ENCODE measurements at regions not wholly inside any gene's neighbourhood (a gene's known extent, or its start where the extent isn't known, plus 50 kb on each side); places are given as distances from the start of the nearest gene placed in this dataset.
"Not testable (repeated sequence)": the region's sequence is repeated elsewhere in the genome, so short reads cannot be mapped to it uniquely, and the experiment has no call there.

GRCh38 chr2:20130821-20131645 lies 79.6 kb upstream of the LAPTM4A start:
- no peak for DNase-seq (ENCODE audit: low read depth in 2 of 2)

- no peak for DNase-seq (ENCODE audit: low read depth in 2 of 2)
Observed at GRCh38 chr2:20130160-20130560, 78.7 kb upstream of the LAPTM4A start.

GRCh38 chr2:20129331-20130159 lies 78.1 kb upstream of the LAPTM4A start:
- DNase-seq (ENCODE audit: low read depth in 2 of 2): no peak

GRCh38 chr2:20128506-20129330 lies 77.3 kb upstream of the LAPTM4A start:
- DNase-seq (ENCODE audit: low read depth in 2 of 2): no peak

- DNase-seq (ENCODE audit: low read depth in 2 of 2): no peak
Observed at GRCh38 chr2:20126469-20126868, 75.0 kb upstream of the LAPTM4A start.

- DNase-seq (ENCODE audit: low read depth in 2 of 2): no peak
Observed at GRCh38 chr2:20126040-20126439, 74.6 kb upstream of the LAPTM4A start.

GRCh38 chr2:20125616-20126015 lies 74.2 kb upstream of the LAPTM4A start:
- no peak for DNase-seq (ENCODE audit: low read depth in 2 of 2)

GRCh38 chr2:20125164-20125563 lies 73.7 kb upstream of the LAPTM4A start:
- no peak for DNase-seq (ENCODE audit: low read depth in 2 of 2)

GRCh38 chr2:20123871-20124594 lies 72.6 kb upstream of the LAPTM4A start:
- no peak for DNase-seq (ENCODE audit: low read depth in 2 of 2)

GRCh38 chr2:20122864-20123263 lies 71.4 kb upstream of the LAPTM4A start:
- DNase-seq (ENCODE audit: low read depth in 2 of 2): no peak

GRCh38 chr2:20120569-20121416 lies 69.4 kb upstream of the LAPTM4A start:
- DNase-seq (ENCODE audit: low read depth in 2 of 2): no peak

- DNase-seq (ENCODE audit: low read depth in 2 of 2): no peak
Observed at GRCh38 chr2:20118051-20118450, 66.6 kb upstream of the LAPTM4A start.

- no peak for DNase-seq (ENCODE audit: low read depth in 2 of 2)
Observed at GRCh38 chr2:20115902-20116301, 64.5 kb upstream of the LAPTM4A start.

- no peak for DNase-seq (ENCODE audit: low read depth in 2 of 2)
Observed at GRCh38 chr2:20115374-20115773, 63.9 kb upstream of the LAPTM4A start.

GRCh38 chr2:20113986-20114938 lies 62.8 kb upstream of the LAPTM4A start:
- no peak for DNase-seq (ENCODE audit: low read depth in 2 of 2)

- DNase-seq (ENCODE audit: low read depth in 2 of 2): no peak
Observed at GRCh38 chr2:20113004-20113796, 61.8 kb upstream of the LAPTM4A start.

GRCh38 chr2:20112361-20112760 lies 60.9 kb upstream of the LAPTM4A start:
- not testable (repeated sequence) for DNase-seq (ENCODE audit: low read depth in 2 of 2)

- no peak for DNase-seq (ENCODE audit: low read depth in 2 of 2)
Observed at GRCh38 chr2:20111311-20112131, 60.1 kb upstream of the LAPTM4A start.

Measured in stimulated activated CD4-positive, alpha-beta T cell treated with anti-CD3 and anti-CD28 coated beads, Interleukin-15, amount 100 ng/mL, for 48 hours (primary cell).